ENCODE measurements at regions not wholly inside any gene's neighbourhood (a gene's known extent, or its start where the extent isn't known, plus 50 kb on each side); places are given as distances from the start of the nearest gene placed in this dataset.
"Not testable (repeated sequence)": the region's sequence is repeated elsewhere in the genome, so short reads cannot be mapped to it uniquely, and the experiment has no call there.

GRCh38 chr6:94813806-94814205 lies 763.5 kb upstream of the MANEA start:
- Histone ChIP-seq H3K4me2 (ENCODE audit: low read length) (no peak overlapping the region), H3K27me3 (ENCODE audit: control insufficient read depth, insufficient read depth, low read length) (no peaks in the 10 kb centered on the region), H3K9me3 (ENCODE audit: control insufficient read depth, low read length) (no peaks in the 10 kb centered on the region), H3K4me1 (no peaks in the 10 kb centered on the region), H3K4me3 (ENCODE audit: low read depth, low read length) (no peak overlapping the region), H3K27ac (no peak overlapping the region), H2AFZ (no peak overlapping the region), H3K36me3 (ENCODE audit: control insufficient read depth, insufficient read depth, low read length) (no peaks in the 10 kb centered on the region), H3K9ac (no peak overlapping the region), H3K79me2 (no peaks in the 10 kb centered on the region)
- TF ChIP-seq, protein P1, sequence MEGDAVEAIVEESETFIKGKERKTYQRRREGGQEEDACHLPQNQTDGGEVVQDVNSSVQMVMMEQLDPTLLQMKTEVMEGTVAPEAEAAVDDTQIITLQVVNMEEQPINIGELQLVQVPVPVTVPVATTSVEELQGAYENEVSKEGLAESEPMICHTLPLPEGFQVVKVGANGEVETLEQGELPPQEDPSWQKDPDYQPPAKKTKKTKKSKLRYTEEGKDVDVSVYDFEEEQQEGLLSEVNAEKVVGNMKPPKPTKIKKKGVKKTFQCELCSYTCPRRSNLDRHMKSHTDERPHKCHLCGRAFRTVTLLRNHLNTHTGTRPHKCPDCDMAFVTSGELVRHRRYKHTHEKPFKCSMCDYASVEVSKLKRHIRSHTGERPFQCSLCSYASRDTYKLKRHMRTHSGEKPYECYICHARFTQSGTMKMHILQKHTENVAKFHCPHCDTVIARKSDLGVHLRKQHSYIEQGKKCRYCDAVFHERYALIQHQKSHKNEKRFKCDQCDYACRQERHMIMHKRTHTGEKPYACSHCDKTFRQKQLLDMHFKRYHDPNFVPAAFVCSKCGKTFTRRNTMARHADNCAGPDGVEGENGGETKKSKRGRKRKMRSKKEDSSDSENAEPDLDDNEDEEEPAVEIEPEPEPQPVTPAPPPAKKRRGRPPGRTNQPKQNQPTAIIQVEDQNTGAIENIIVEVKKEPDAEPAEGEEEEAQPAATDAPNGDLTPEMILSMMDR (IDR thresholded peaks at IDR 0.05): no peak

GRCh38 chr6:94801344-94801743 lies 776.0 kb upstream of the MANEA start:
- H3K36me3 ChIP-seq (ENCODE audit: control insufficient read depth, insufficient read depth, low read length): no peaks in the 10 kb centered on the region
- TF ChIP-seq, protein P1 (IDR thresholded peaks at IDR 0.05): no peak

GRCh38 chr6:94785514-94785913 lies 791.8 kb upstream of the MANEA start:
- Histone ChIP-seq H3K4me1 (no peaks in the 10 kb centered on the region), H3K4me3 (ENCODE audit: low read depth, low read length) (no peak overlapping the region), H3K36me3 (ENCODE audit: control insufficient read depth, insufficient read depth, low read length) (no peaks in the 10 kb centered on the region), H3K4me2 (ENCODE audit: low read length) (no peak overlapping the region), H3K9me3 (ENCODE audit: control insufficient read depth, low read length) (no peaks in the 10 kb centered on the region), H2AFZ (no peak overlapping the region), H3K27ac (no peak overlapping the region), H3K9ac (no peak overlapping the region), H3K79me2 (no peaks in the 10 kb centered on the region), H3K27me3 (ENCODE audit: control insufficient read depth, insufficient read depth, low read length) (no peaks in the 10 kb centered on the region)
- TF ChIP-seq, protein P1 (IDR thresholded peaks at IDR 0.05): no peak

More at GRCh38 chr6:94801344-94801743, 776.0 kb upstream of the MANEA start:
- no peaks in the 10 kb centered on the region for H3K27me3 ChIP-seq (ENCODE audit: control insufficient read depth, insufficient read depth, low read length)
- no peaks in the 10 kb centered on the region for H3K79me2 ChIP-seq
- H2AFZ ChIP-seq: no peak overlapping the region
- H3K9ac ChIP-seq: no peak overlapping the region
- H3K4me1 ChIP-seq: no peaks in the 10 kb centered on the region
- H3K9me3 ChIP-seq (ENCODE audit: control insufficient read depth, low read length): no peaks in the 10 kb centered on the region
- H3K27ac ChIP-seq: no peak overlapping the region
- no peak overlapping the region for H3K4me2 ChIP-seq (ENCODE audit: low read length)
- H3K4me3 ChIP-seq (ENCODE audit: low read depth, low read length): no peak overlapping the region

DNA sequence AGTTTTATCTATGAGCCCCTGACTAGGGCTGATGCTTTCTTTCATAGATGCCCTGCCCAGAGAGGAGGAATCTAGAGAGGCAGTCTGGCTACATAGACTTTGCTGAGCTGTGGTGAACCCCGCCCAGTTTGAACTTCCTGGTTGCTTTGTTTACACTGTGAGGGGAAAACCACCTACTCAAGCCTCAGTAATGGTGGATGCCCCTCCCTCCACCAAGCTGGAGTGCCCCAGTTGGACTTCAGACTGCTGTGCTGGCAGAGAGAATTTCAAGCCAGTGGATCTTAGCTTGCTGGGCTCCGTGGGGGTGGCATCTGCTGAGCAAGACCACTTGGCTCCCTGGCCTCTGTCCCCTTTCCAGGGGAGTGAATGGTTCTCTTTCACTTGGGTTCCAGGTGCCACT lies 792.3 kb upstream of the MANEA start:
- H3K27me3 ChIP-seq (ENCODE audit: control insufficient read depth, insufficient read depth, low read length); H3K4me1 ChIP-seq; H3K27ac ChIP-seq: not testable (repeated sequence)

GRCh38 chr6:94769197-94769596 lies 808.1 kb upstream of the MANEA start:
- no peaks in the 10 kb centered on the region for H3K4me1 ChIP-seq
- no peaks in the 10 kb centered on the region for H3K9me3 ChIP-seq (ENCODE audit: control insufficient read depth, low read length)
- no peak overlapping the region for H3K9ac ChIP-seq
- H3K36me3 ChIP-seq (ENCODE audit: control insufficient read depth, insufficient read depth, low read length): no peaks in the 10 kb centered on the region
- H3K4me2 ChIP-seq (ENCODE audit: low read length): no peak overlapping the region
- H3K4me3 ChIP-seq (ENCODE audit: low read depth, low read length): no peak overlapping the region
- no peak overlapping the region for H2AFZ ChIP-seq
- no peak overlapping the region for H3K27ac ChIP-seq
- no peaks in the 10 kb centered on the region for H3K79me2 ChIP-seq
- H3K27me3 ChIP-seq (ENCODE audit: control insufficient read depth, insufficient read depth, low read length): no peaks in the 10 kb centered on the region
- TF ChIP-seq, protein P1 (IDR thresholded peaks at IDR 0.05): no peak

More for the DNA sequence above, 792.3 kb upstream of the MANEA start:
- not testable (repeated sequence) for H3K79me2 ChIP-seq; H2AFZ ChIP-seq; H3K4me2 ChIP-seq (ENCODE audit: low read length); H3K4me3 ChIP-seq (ENCODE audit: low read depth, low read length); H3K9me3 ChIP-seq (ENCODE audit: control insufficient read depth, low read length); H3K36me3 ChIP-seq (ENCODE audit: control insufficient read depth, insufficient read depth, low read length); H3K9ac ChIP-seq
